ENCODE measurements at regions not wholly inside any gene's neighbourhood (a gene's known extent, or its start where the extent isn't known, plus 50 kb on each side); places are given as distances from the start of the nearest gene placed in this dataset.

DNA sequence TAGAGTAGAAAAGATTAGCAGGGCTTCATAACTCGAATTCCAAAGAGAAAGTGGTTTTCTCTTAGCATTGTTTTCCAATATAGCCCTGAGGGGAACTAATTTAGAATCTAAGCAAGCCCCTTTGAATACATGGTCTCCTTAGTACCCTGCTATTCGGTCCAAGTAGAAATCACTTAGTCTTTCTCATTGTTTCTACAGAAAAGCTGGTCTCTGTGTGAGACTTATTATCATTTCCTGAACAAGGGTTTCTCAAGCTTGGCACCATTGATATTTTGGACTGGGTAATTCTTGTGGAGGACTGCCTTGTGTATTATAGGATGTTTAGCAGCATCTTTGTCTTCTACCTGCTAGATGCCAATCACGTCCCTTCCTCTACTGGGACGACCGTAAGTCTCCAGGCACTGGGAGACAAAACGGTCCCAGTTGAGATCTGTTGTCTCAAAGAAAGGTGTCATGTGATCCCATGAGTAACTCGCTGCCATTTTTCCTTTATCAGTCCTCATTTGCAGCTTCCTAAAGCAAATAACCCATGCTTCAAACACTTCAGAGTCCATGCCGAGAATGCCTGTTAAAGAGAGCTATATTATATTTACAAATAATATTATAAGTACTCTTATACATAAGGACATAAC is 230.7 kb upstream of the SLCO3A1 start:
- TF ChIP-seq EP300 (IDR thresholded peaks at IDR 0.05; ENCODE audit: borderline replicate concordance): no peak
- no peak for TF ChIP-seq CREB1 (IDR thresholded peaks at IDR 0.05; ENCODE audit: low read depth)
